H1 (cell line): ENCODE measurements at regions not wholly inside any gene's neighbourhood (a gene's known extent, or its start where the extent isn't known, plus 50 kb on each side); places are given as distances from the start of the nearest gene placed in this dataset.

Source experiments
- CTCF ChIA-PET: fragments of 300-600 bp; sonication (Branson Sonifier 250); formaldehyde crosslinking; loops from one replicate; lab custom pipeline; 2021; ENCODE audit not compliant: partially characterized antibody; lab: Charles Lee
- POLR2A ChIA-PET: fragments of 300-600 bp; sonication (Branson Sonifier 250); formaldehyde crosslinking; loops from one replicate; lab custom pipeline; 2021; ENCODE audit warnings: inconsistent platforms; ENCODE audit not compliant: partially characterized antibody; lab: Charles Lee
- DNase-seq, 2 experiments: peaks; one replicate each; pipeline versions ENCODE4 v3.0.0 to v3.0.0-alpha.2; 2010 to 2022; ENCODE audit warnings: low spot score in 2 of 2, low read depth in 1 of 2, mixed read lengths in 1 of 2
- FAIRE-seq: peaks from 2 replicates; lab custom pipeline; 2011; peaks lifted over from hg19 to GRCh38; lab: Jason Lieb, UNC
- H2AFZ ChIP-seq: 2 replicates; pipeline ENCODE4 v1.8.1; 2012; ENCODE audit warnings: low read length, inconsistent platforms
- H2AK5ac ChIP-seq: 2 replicates; pipeline ENCODE4 v1.6.1; 2013; ENCODE audit warnings: low read depth, low read length
- H2BK120ac ChIP-seq: replicated peaks from 2 replicates; pipeline ENCODE3; 2013; ENCODE audit warnings: low read depth, low read length, inconsistent platforms
- H2BK12ac ChIP-seq: 2 replicates; pipeline ENCODE4 v1.6.1; 2013; ENCODE audit warnings: low read depth, low read length
- H2BK15ac ChIP-seq: 2 replicates; pipeline ENCODE4 v1.6.1; 2013; ENCODE audit warnings: low read length
- H2BK20ac ChIP-seq: 2 replicates; pipeline ENCODE4 v1.6.1; 2013; ENCODE audit warnings: low read length
- H2BK5ac ChIP-seq: 2 replicates; pipeline ENCODE4 v1.6.1; 2013; ENCODE audit warnings: low read depth, low read length
- H3K14ac ChIP-seq: 2 replicates; pipeline ENCODE4 v1.6.1; 2013; ENCODE audit warnings: inconsistent platforms; ENCODE audit not compliant: insufficient read length
- H3K18ac ChIP-seq: 2 replicates; pipeline ENCODE4 v1.6.1; 2013; ENCODE audit warnings: low read length; ENCODE audit errors: extremely low read depth
- H3K23ac ChIP-seq: 2 replicates; pipeline ENCODE4 v1.6.1; 2013; ENCODE audit warnings: inconsistent platforms; ENCODE audit not compliant: insufficient read length
- H3K23me2 ChIP-seq: 2 replicates; pipeline ENCODE4 v1.6.1; 2013; ENCODE audit warnings: low read depth, low read length
- H3K27ac ChIP-seq: 2 replicates; pipeline ENCODE4 v1.6.1; 2011; ENCODE audit warnings: low read depth, low read length, inconsistent platforms
- H3K27me3 ChIP-seq, 4 experiments: replicated peaks in 1 of 4; 1 replicate in 1 of 4; 2 replicates in 3 of 4; pipeline versions ENCODE4 v1.6.1 to v1.8.1; 2011 to 2013; ENCODE audit warnings: low read length in 3 of 4, mild to moderate bottlenecking in 3 of 4, inconsistent platforms in 2 of 4, mixed read lengths in 2 of 4, moderate library complexity in 1 of 4; ENCODE audit not compliant: control insufficient read depth in 3 of 4, insufficient read depth in 3 of 4; ENCODE audit errors: extremely low read depth in 1 of 4
- H3K36me3 ChIP-seq, 4 experiments: 2 replicates each; pipeline versions ENCODE4 v1.6.1 to v1.8.1; 2011 to 2013; ENCODE audit warnings: mild to moderate bottlenecking in 4 of 4, low read length in 3 of 4, moderate library complexity in 2 of 4, control low read depth in 1 of 4, inconsistent platforms in 1 of 4; ENCODE audit not compliant: insufficient read depth in 4 of 4, control insufficient read depth in 2 of 4
- H3K4ac ChIP-seq: replicated peaks from 2 replicates; pipeline ENCODE3; 2013; ENCODE audit warnings: low read length, low read depth, mixed read lengths, inconsistent platforms; ENCODE audit not compliant: insufficient read length
- H3K4me1 ChIP-seq, 4 experiments: replicated peaks in 1 of 4; 1 replicate in 1 of 4; 2 replicates in 3 of 4; pipeline versions ENCODE4 v1.6.1 to v1.8.1; 2011 to 2013; ENCODE audit warnings: low read length in 3 of 4, inconsistent platforms in 2 of 4, mixed read lengths in 1 of 4; ENCODE audit not compliant: insufficient read depth in 4 of 4, control insufficient read depth in 3 of 4
- H3K4me2 ChIP-seq, 2 experiments: 2 replicates each; pipeline versions ENCODE4 v1.6.1 to v1.8.1; 2011 to 2013; ENCODE audit warnings: low read depth in 2 of 2, low read length in 2 of 2, control low read depth in 1 of 2, inconsistent platforms in 1 of 2, mild to moderate bottlenecking in 1 of 2; ENCODE audit not compliant: insufficient read depth in 1 of 2
- H3K4me3 ChIP-seq, 4 experiments: fragments of 200-600, 300-600 bp in 1 of 4; sonication (generic), shearing (Covaris generic), sonication (Bioruptor Twin) in 1 of 4; 2 replicates each; pipeline versions ENCODE4 v1.5.1 to v1.8.1; 2011 to 2016; ENCODE audit warnings: low read length in 4 of 4, low read depth in 3 of 4, control low read depth in 2 of 4, inconsistent platforms in 2 of 4, mild to moderate bottlenecking in 2 of 4, mixed read lengths in 1 of 4, moderate library complexity in 1 of 4; ENCODE audit not compliant: insufficient read depth in 2 of 4; ENCODE audit errors: extremely low read depth in 1 of 4
- H3K56ac ChIP-seq: replicated peaks from 2 replicates; pipeline ENCODE3; 2013; ENCODE audit warnings: low read depth, mild to moderate bottlenecking, mixed read lengths, low read length, inconsistent platforms; ENCODE audit not compliant: insufficient read length
- H3K79me1 ChIP-seq: 2 replicates; pipeline ENCODE4 v1.6.1; 2013; ENCODE audit warnings: low read depth, low read length, control low read depth
- H3K79me2 ChIP-seq, 2 experiments: 2 replicates each; pipeline versions ENCODE4 v1.6.1 to v1.8.1; 2012 to 2013; ENCODE audit warnings: low read length in 2 of 2, mild to moderate bottlenecking in 2 of 2, inconsistent platforms in 1 of 2; ENCODE audit not compliant: insufficient read depth in 2 of 2, control insufficient read depth in 1 of 2
- H3K9ac ChIP-seq, 4 experiments: replicated peaks in 1 of 4; 1 replicate in 1 of 4; 2 replicates in 3 of 4; pipeline versions ENCODE4 v1.6.1 to v1.8.1; 2011 to 2013; ENCODE audit warnings: low read depth in 3 of 4, low read length in 3 of 4, control low read depth in 2 of 4, mild to moderate bottlenecking in 2 of 4, moderate library complexity in 2 of 4, inconsistent platforms in 1 of 4; ENCODE audit errors: extremely low read depth in 1 of 4
- H3K9me3 ChIP-seq, 2 experiments: 2 replicates each; pipeline versions ENCODE4 v1.6.1 to v1.8.1; 2012 to 2013; ENCODE audit warnings: mild to moderate bottlenecking in 2 of 2, moderate library complexity in 2 of 2, control low read depth in 1 of 2, inconsistent platforms in 1 of 2, low read depth in 1 of 2, low read length in 1 of 2, mixed read lengths in 1 of 2; ENCODE audit not compliant: insufficient read depth in 2 of 2
- H4K20me1 ChIP-seq, 2 experiments: replicated peaks in 1 of 2; 2 replicates each; pipeline versions ENCODE3 to v1.8.1; 2011 to 2013; ENCODE audit warnings: inconsistent platforms in 2 of 2, low read length in 2 of 2, mild to moderate bottlenecking in 1 of 2; ENCODE audit not compliant: insufficient read depth in 2 of 2, control insufficient read depth in 1 of 2
- H4K5ac ChIP-seq: 2 replicates; pipeline ENCODE4 v1.6.1; 2013; ENCODE audit warnings: low read length, low read depth, mixed read lengths, inconsistent platforms; ENCODE audit not compliant: insufficient read length
- H4K8ac ChIP-seq: 2 replicates; pipeline ENCODE4 v1.8.0; 2013; ENCODE audit warnings: mild to moderate bottlenecking, moderate library complexity, low read length, inconsistent platforms; ENCODE audit not compliant: insufficient read depth; ENCODE audit errors: extremely low read depth
- H4K91ac ChIP-seq: replicated peaks from 2 replicates; pipeline ENCODE3; 2013; ENCODE audit warnings: low read length, mixed read lengths, inconsistent platforms; ENCODE audit not compliant: insufficient read length
- BACH1 ChIP-seq: IDR thresholded peaks from 2 replicates; pipeline ENCODE4 v1.6.1; 2012; ENCODE audit warnings: low read length, improper control_type of control experiment
- CHD2 ChIP-seq: IDR thresholded peaks from 2 replicates; pipeline ENCODE4 v1.6.1; 2012; ENCODE audit warnings: low read length, improper control_type of control experiment
- EGR1 ChIP-seq: IDR thresholded peaks from 2 replicates; pipeline ENCODE4 v1.6.1; 2011; ENCODE audit warnings: low read depth, low read length, borderline replicate concordance
- JUN ChIP-seq: IDR thresholded peaks from 2 replicates; pipeline ENCODE4 v1.6.1; 2011; ENCODE audit warnings: low read depth, mild to moderate bottlenecking, improper control_type of control experiment, low read length
- JUND ChIP-seq: IDR thresholded peaks from 2 replicates; pipeline ENCODE4 v1.6.1; 2011; ENCODE audit warnings: mild to moderate bottlenecking, improper control_type of control experiment, low read length
- RFX5 ChIP-seq: IDR thresholded peaks from 2 replicates; pipeline ENCODE4 v1.6.1; 2011; ENCODE audit warnings: low read depth, low read length, improper control_type of control experiment, borderline replicate concordance
- RNF2 ChIP-seq: fragments of 200-900, 300-1000 bp; sonication (generic); IDR thresholded peaks from 2 replicates; pipeline ENCODE4 v1.7.1; 2016; ENCODE audit warnings: borderline replicate concordance, low read depth, mild to moderate bottlenecking, antibody characterized with exemption, low read length; ENCODE audit not compliant: poor library complexity, severe bottlenecking; ENCODE audit errors: missing control alignments
- SP1 ChIP-seq: IDR thresholded peaks from 2 replicates; pipeline ENCODE4 v1.6.1; 2011; ENCODE audit warnings: low read depth, low read length
- SP4 ChIP-seq: IDR thresholded peaks from 2 replicates; pipeline ENCODE4 v1.6.1; 2012; ENCODE audit warnings: low read length, inconsistent platforms
- TBP ChIP-seq: IDR thresholded peaks from 2 replicates; pipeline ENCODE4 v1.6.1; 2011; ENCODE audit warnings: low read depth, low read length, improper control_type of control experiment
- WGBS, 2 experiments: shearing (Covaris generic) in 1 of 2; methylation state at CpG; one replicate each; pipeline versions ENCODE4 v1.1.6 to v1.1.7; 2013 to 2015; ENCODE audit warnings: low lambda C conversion rate in 2 of 2, mixed read lengths in 2 of 2, inconsistent platforms in 1 of 2, low coverage in 1 of 2, missing lambda C conversion rate in 1 of 2; ENCODE audit not compliant: insufficient replicate concordance in 2 of 2, insufficient coverage in 1 of 2, insufficient read length in 1 of 2; ENCODE audit errors: extremely low coverage in 1 of 2, missing lambda C conversion rate in 1 of 2; 5-methylcytosine and 5-hydroxymethylcytosine counted together

DNA sequence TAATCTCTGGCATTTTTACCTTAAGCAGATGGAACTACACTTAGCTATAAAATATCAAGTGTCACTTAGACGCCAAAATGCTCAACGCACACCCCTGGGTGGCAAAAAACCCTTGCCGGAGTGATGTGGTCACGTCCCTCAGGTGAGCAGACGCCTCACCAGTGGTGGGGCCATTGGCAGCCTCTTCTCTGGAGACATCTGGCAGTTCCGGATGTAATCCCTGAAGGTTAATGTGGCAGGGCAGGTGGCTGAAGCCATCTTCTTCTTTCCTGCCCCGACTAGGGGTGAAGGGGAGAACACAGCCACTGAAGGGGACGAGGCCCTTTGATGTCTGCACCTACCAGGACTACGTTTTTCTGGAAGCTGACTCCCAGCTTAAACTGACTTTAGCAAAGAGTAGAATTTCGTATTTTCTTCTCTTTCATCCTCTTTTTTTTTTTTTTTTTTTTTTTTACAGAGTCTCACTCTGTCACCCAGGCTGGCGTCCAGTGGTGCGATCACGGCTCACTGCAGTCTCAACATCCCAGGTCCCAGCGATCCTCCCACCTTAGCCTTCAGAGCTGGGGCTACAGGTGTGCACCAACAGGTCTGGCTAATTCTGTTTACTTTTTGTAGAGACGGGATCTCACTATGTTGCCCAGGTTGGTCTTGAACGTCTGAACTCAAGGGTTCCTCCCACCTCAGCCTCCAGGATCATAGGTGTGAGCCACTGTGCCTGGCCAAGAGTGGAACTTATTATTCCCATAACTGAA is 152.1 kb downstream of the TTLL2 start:
- TF ChIP-seq RFX5: no peak
- no peak for TF ChIP-seq BACH1
- no peak for TF ChIP-seq TBP
- no peak for TF ChIP-seq RNF2
- no peak for TF ChIP-seq JUN
- TF ChIP-seq SP1: no peak
- TF ChIP-seq EGR1: no peak
- no peak for TF ChIP-seq SP4
- no peak for TF ChIP-seq CHD2
- no peak for TF ChIP-seq JUND
- no peaks in the 10 kb centered on the region for H3K9me3 ChIP-seq
- no peaks in the 10 kb centered on the region for H3K79me2 ChIP-seq
- H3K14ac ChIP-seq: no peak overlapping the region
- no peak overlapping the region for H2BK15ac ChIP-seq
- peak overlapping the region; percentile 36; the same call in 1 of the 2 replicates for H2BK5ac ChIP-seq
- no peak overlapping the region for H3K4me3 ChIP-seq
- H2BK20ac ChIP-seq: peak overlapping the region; percentile 92
- H3K79me1 ChIP-seq: no peaks in the 10 kb centered on the region
- H3K27me3 ChIP-seq: no peaks in the 10 kb centered on the region; a peak in 1 of 7 replicates
- no peak overlapping the region for H4K8ac ChIP-seq
- no peak overlapping the region for H2AFZ ChIP-seq
- no peak overlapping the region for H3K9ac ChIP-seq
- peaks cover 3% of the 10 kb centered on the region; the same call in 1 of the 2 replicates for H3K23me2 ChIP-seq
- H4K20me1 ChIP-seq: no peaks in the 10 kb centered on the region
- no peak overlapping the region for H4K5ac ChIP-seq
- H3K4me2 ChIP-seq: no peak overlapping the region; a peak in 1 of 4 replicates
- no peak for FAIRE-seq
- ChIA-PET POLR2A (no interaction called here), CTCF (interaction anchor here (1.8 kb wide), 1 partner anchor 9 kb away, joined by 5 read pairs; no protein-coding TSS in a partner anchor)
- WGBS, 2 experiments: 89% methylated on average over 16 of the region's 16 CpGs; no CpG with 5 or more reads in 1 of the 2 experiments
- H3K18ac ChIP-seq: peak overlapping the region; percentile 24; the same call in 1 of the 2 replicates
- H3K23ac ChIP-seq: no peak overlapping the region
- H4K91ac ChIP-seq: peak overlapping the region; percentile 62
- peak overlapping the region; percentile 91 for H3K4ac ChIP-seq
- H3K56ac ChIP-seq: no peak overlapping the region
- peaks cover 11 to 38% (median 24%) of the 10 kb centered on the region in 4 experiments for H3K4me1 ChIP-seq
- H2BK12ac ChIP-seq: peak overlapping the region; percentile 75; the same call in 1 of the 2 replicates
- no peak overlapping the region for H3K27ac ChIP-seq
- no peaks in the 10 kb centered on the region for H3K36me3 ChIP-seq
- no peak overlapping the region for H2AK5ac ChIP-seq
- peak overlapping the region; percentile 66 for H2BK120ac ChIP-seq
- no peak for DNase-seq
